GM12878 (cell line): ENCODE measurements at regions not wholly inside any gene's neighbourhood (a gene's known extent, or its start where the extent isn't known, plus 50 kb on each side); places are given as distances from the start of the nearest gene placed in this dataset.

ENCODE experiments used
- ATAC-seq: fragments of 200-7000 bp; cut with Tn5 transposase; 3 replicates; pipeline ENCODE4 v1.9.1; 2020; ENCODE audit warnings: mild to moderate bottlenecking, moderate library complexity
- BruUV-seq: library from RNA; stranded (reverse); fragments of 400-500 nt; replicated peaks from 2 replicates; lab custom pipeline; 2021; lab: Mats Ljungman, UMichigan
- CTCF ChIA-PET: fragments of 300-600 bp; sonication (Branson Sonifier 250); formaldehyde crosslinking; extraction: SDS; loops from one replicate; lab custom pipeline; 2021; ENCODE audit warnings: inconsistent platforms; lab: Yijun Ruan, JAX
- POLR2A ChIA-PET: fragments of 350-600 bp; formaldehyde crosslinking; extraction: SDS; loops from one replicate; lab custom pipeline; 2021; ENCODE audit warnings: inconsistent platforms; lab: Charles Lee
- RAD21 ChIA-PET: fragments of 300-600 bp; sonication (Branson Sonifier 250); formaldehyde crosslinking; loops from one replicate; lab custom pipeline; 2023; ENCODE audit warnings: antibody characterized with exemption; ENCODE audit not compliant: unreplicated experiment; lab: Charles Lee
- SMC1A ChIA-PET: fragments of 300-600 bp; sonication (Branson Sonifier 250); formaldehyde crosslinking; loops from one replicate; lab custom pipeline; 2023; ENCODE audit not compliant: unreplicated experiment, uncharacterized antibody; lab: Charles Lee
- DNase-seq: peaks from one replicate; pipeline ENCODE4 v3.0.0-alpha.2; 2011; ENCODE audit warnings: low read depth, low spot score
- FAIRE-seq: peaks from 3 replicates; lab custom pipeline; 2011; peaks lifted over from hg19 to GRCh38; lab: Jason Lieb, UNC
- H2AFZ ChIP-seq: 2 replicates; pipeline ENCODE4 v1.6.0; 2011; ENCODE audit warnings: low read depth, low read length, control low read depth; ENCODE audit not compliant: control insufficient read depth
- H3K27ac ChIP-seq: 2 replicates; pipeline ENCODE4 v1.5.1; 2011; ENCODE audit warnings: control low read depth; ENCODE audit not compliant: control insufficient read depth, insufficient read depth
- H3K27me3 ChIP-seq, 2 experiments: replicated peaks in 1 of 2; 2 replicates each; pipeline versions ENCODE4 v1.6.0 to v1.6.1; 2011; ENCODE audit warnings: low read length in 1 of 2; ENCODE audit not compliant: control insufficient read depth in 2 of 2, insufficient read depth in 2 of 2
- H3K36me3 ChIP-seq, 2 experiments: 2 replicates each; pipeline ENCODE4 v1.5.1; 2011; ENCODE audit warnings: low read length in 1 of 2; ENCODE audit not compliant: control insufficient read depth in 2 of 2, insufficient read depth in 2 of 2
- H3K4me1 ChIP-seq: 2 replicates; pipeline ENCODE4 v1.6.1; 2011; ENCODE audit warnings: mild to moderate bottlenecking, low read length, moderate library complexity, mixed read lengths; ENCODE audit not compliant: control insufficient read depth, insufficient read depth
- H3K4me2 ChIP-seq: 2 replicates; pipeline ENCODE4 v1.6.0; 2011; ENCODE audit warnings: control low read depth; ENCODE audit not compliant: control insufficient read depth, insufficient read depth
- H3K4me3 ChIP-seq: fragments of 200-600 bp; sonication (generic); 2 replicates; pipeline ENCODE4 v1.5.1; 2016
- H3K79me2 ChIP-seq: 2 replicates; pipeline ENCODE4 v1.6.0; 2011; ENCODE audit warnings: low read length; ENCODE audit not compliant: control insufficient read depth, insufficient read depth
- H3K9ac ChIP-seq: 2 replicates; pipeline ENCODE4 v1.8.0; 2011; ENCODE audit warnings: low read length, control low read depth, mixed read lengths; ENCODE audit not compliant: control insufficient read depth, insufficient read depth
- H3K9me3 ChIP-seq: replicated peaks from 3 replicates; pipeline ENCODE4 v1.5.1; 2011; ENCODE audit warnings: mild to moderate bottlenecking, low read length; ENCODE audit not compliant: control insufficient read depth, insufficient read depth
- H4K20me1 ChIP-seq: 2 replicates; pipeline ENCODE4 v1.6.0; 2011; ENCODE audit not compliant: control insufficient read depth, insufficient read depth
- BRCA1 ChIP-seq: IDR thresholded peaks from 2 replicates; pipeline ENCODE4 v1.6.1; 2011; ENCODE audit warnings: low read depth, low read length, improper control_type of control experiment
- CHD1 ChIP-seq: IDR thresholded peaks from 2 replicates; pipeline ENCODE4 v1.6.1; 2012; ENCODE audit warnings: low read depth, low read length, improper control_type of control experiment
- EP300 ChIP-seq, 2 experiments: fragments of 150-350 bp in 1 of 2; IDR thresholded peaks; 2 replicates each; pipeline ENCODE4 v1.6.1; 2011 to 2012; ENCODE audit warnings: low read depth in 2 of 2, low read length in 2 of 2, borderline replicate concordance in 1 of 2, improper control_type of control experiment in 1 of 2, inconsistent platforms in 1 of 2; ENCODE audit not compliant: control insufficient read depth in 1 of 2
- ESRRA ChIP-seq: IDR thresholded peaks from 2 replicates; pipeline ENCODE4 v1.6.1; 2012; ENCODE audit warnings: mild to moderate bottlenecking, low read length, improper control_type of control experiment
- EZH2 ChIP-seq: IDR thresholded peaks from 2 replicates; pipeline ENCODE4 v1.6.1; 2012; ENCODE audit warnings: low read depth, mild to moderate bottlenecking, control low read depth, inconsistent platforms, low read length, borderline replicate concordance; ENCODE audit not compliant: control insufficient read depth
- HDGF ChIP-seq: fragments of 450-650 bp; IDR thresholded peaks from 2 replicates; pipeline ENCODE4 v1.6.1; 2016; ENCODE audit warnings: antibody characterized with exemption
- MEF2A ChIP-seq: IDR thresholded peaks from 2 replicates; pipeline ENCODE4 v1.6.1; 2011; ENCODE audit warnings: low read depth, mild to moderate bottlenecking, low read length, moderate library complexity; ENCODE audit not compliant: insufficient read depth
- POLR2A ChIP-seq: IDR thresholded peaks from 2 replicates; pipeline ENCODE4 v1.6.1; 2011; ENCODE audit warnings: low read depth, mild to moderate bottlenecking, low read length
- RAD51 ChIP-seq: fragments of 450-650 bp; IDR thresholded peaks from 2 replicates; pipeline ENCODE4 v1.6.1; 2016; ENCODE audit warnings: moderate library complexity, mild to moderate bottlenecking, inconsistent platforms
- STAT1 ChIP-seq: fragments of 450-650 bp; conservative IDR thresholded peaks from 2 replicates; pipeline ENCODE4 v1.6.1; 2014; ENCODE audit warnings: antibody characterized with exemption, mild to moderate bottlenecking
- TAF1 ChIP-seq: IDR thresholded peaks from 2 replicates; pipeline ENCODE4 v1.6.1; 2011; ENCODE audit warnings: mild to moderate bottlenecking, low read depth, low read length, borderline replicate concordance
- TARDBP ChIP-seq: IDR thresholded peaks from 2 replicates; pipeline ENCODE4 v1.6.1; 2016; ENCODE audit warnings: borderline replicate concordance
- TBL1XR1 ChIP-seq: IDR thresholded peaks from 2 replicates; pipeline ENCODE4 v1.6.1; 2012; ENCODE audit warnings: low read depth, low read length, improper control_type of control experiment
- ZNF207 ChIP-seq: fragments of 450-650 bp; IDR thresholded peaks from 2 replicates; pipeline ENCODE4 v1.6.1; 2014; ENCODE audit warnings: antibody characterized with exemption, mild to moderate bottlenecking, borderline replicate concordance
- ZNF384 ChIP-seq: IDR thresholded peaks from 2 replicates; pipeline ENCODE4 v1.6.1; 2012; ENCODE audit warnings: low read depth, mild to moderate bottlenecking, low read length, improper control_type of control experiment, borderline replicate concordance
- ZSCAN29 ChIP-seq: fragments of 450-650 bp; IDR thresholded peaks from 2 replicates; pipeline ENCODE4 v1.6.1; 2017; ENCODE audit warnings: mild to moderate bottlenecking, moderate library complexity
- WGBS: methylation state at CpG from one replicate; pipeline ENCODE4 v1.1.6; 2016; ENCODE audit warnings: low lambda C conversion rate; ENCODE audit not compliant: insufficient replicate concordance, insufficient coverage; ENCODE audit errors: missing lambda C conversion rate; 5-methylcytosine and 5-hydroxymethylcytosine counted together
- in situ Hi-C: fragments of 300-500 bp; cut with MboI; formaldehyde crosslinking; loops from 9 replicates; pipeline ENCODE4 v1.14.3; 2018; ENCODE audit warnings: mixed read lengths
- intact Hi-C: fragments of 100-400 bp; cut with micrococcal nuclease; formaldehyde crosslinking; loops from one replicate; pipeline ENCODE4 v1.14.2; 2022; ENCODE audit not compliant: unreplicated experiment
- TF ChIP-seq, protein P1 (sequence below): IDR thresholded peaks from 2 replicates; pipeline ENCODE4 v1.6.1; 2012; ENCODE audit warnings: low read depth, low read length, improper control_type of control experiment
- TF ChIP-seq, protein P2 (sequence below): IDR thresholded peaks from 2 replicates; pipeline ENCODE4 v1.6.1; 2011; ENCODE audit warnings: low read depth, mild to moderate bottlenecking, low read length, moderate library complexity, borderline replicate concordance; ENCODE audit errors: extremely low read depth

DNA sequence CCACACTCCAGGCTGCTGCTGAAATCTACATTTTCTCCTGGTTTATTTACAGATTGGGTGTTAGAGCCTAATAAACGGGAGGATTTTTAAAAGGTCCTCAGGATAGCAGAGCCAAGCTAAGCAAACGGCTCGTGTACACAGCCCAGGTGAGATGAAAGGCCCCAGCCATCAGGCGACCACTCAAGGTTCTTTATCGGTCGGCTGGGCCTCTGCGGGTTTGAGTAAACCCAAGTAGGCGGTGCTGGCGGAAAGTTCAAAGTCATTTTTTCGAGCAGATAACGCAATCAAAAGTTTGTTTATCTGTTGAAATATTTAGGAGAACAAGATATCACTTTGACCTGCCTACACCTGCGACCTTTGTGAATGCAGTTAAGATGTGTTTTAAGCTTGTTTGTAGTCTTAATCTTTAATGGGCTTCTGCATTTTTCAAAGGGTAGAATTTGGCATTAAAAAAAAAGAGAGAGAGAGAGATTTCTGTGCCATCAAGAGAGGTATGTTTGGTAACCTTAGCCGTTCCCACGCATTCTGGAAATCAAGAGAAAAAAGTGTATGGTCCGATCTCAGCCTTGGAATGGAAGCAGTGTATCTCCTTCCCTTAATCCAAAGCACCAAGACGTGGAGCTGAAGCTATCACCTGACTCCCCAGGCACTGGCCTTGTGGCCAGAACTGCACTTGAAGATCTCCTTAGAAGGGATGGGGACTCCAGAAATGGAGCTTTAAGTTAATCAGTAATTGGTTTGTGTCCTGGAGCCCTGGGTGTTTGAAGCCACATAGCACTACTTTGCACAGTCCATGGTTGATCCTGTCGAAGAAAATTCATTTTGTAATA lies 301.7 kb upstream of the IRX5 start:
- Histone ChIP-seq H3K9ac (no peak overlapping the region), H3K9me3 (no peaks in the 10 kb centered on the region), H3K4me1 (no peaks in the 10 kb centered on the region), H2AFZ (no peak overlapping the region), H3K4me2 (no peak overlapping the region), H3K79me2 (no peaks in the 10 kb centered on the region), H3K4me3 (no peak overlapping the region), H3K27me3 (no peaks in the 10 kb centered on the region), H3K27ac (no peak overlapping the region), H4K20me1 (no peaks in the 10 kb centered on the region), H3K36me3 (no peaks in the 10 kb centered on the region)
- POLR2A ChIA-PET: interaction anchor here (0.6 kb wide), 1 partner anchor 711 kb away, joined by 3 read pairs; no protein-coding TSS in a partner anchor
- no peak for ATAC-seq
- no TSS peak for BruUV-seq
- no peak for DNase-seq
- TF ChIP-seq ESRRA (no peak), EP300 (IDR thresholded peaks at IDR 0.05; ENCODE audit: borderline replicate concordance in 1 of 2, control insufficient read depth in 1 of 2, low read depth in 2 of 2, low read length in 2 of 2) (no peak), TARDBP (no peak), ZSCAN29 (no peak), EZH2 (no peak), ZNF384 (no peak), BRCA1 (no peak), ZNF207 (no peak), RAD51 (no peak), POLR2A (no peak), STAT1 (no peak), CHD1 (no peak), MEF2A (no peak), TAF1 (no peak), TBL1XR1 (no peak), HDGF (no peak)
- TF ChIP-seq, protein P1, sequence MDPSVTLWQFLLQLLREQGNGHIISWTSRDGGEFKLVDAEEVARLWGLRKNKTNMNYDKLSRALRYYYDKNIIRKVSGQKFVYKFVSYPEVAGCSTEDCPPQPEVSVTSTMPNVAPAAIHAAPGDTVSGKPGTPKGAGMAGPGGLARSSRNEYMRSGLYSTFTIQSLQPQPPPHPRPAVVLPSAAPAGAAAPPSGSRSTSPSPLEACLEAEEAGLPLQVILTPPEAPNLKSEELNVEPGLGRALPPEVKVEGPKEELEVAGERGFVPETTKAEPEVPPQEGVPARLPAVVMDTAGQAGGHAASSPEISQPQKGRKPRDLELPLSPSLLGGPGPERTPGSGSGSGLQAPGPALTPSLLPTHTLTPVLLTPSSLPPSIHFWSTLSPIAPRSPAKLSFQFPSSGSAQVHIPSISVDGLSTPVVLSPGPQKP: no peak
- TF ChIP-seq, protein P2, sequence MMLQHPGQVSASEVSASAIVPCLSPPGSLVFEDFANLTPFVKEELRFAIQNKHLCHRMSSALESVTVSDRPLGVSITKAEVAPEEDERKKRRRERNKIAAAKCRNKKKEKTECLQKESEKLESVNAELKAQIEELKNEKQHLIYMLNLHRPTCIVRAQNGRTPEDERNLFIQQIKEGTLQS: no peak
- in situ Hi-C loops (no loop called here), intact Hi-C loops (no loop called here)
- CTCF ChIA-PET: no interaction called here
- SMC1A ChIA-PET: no interaction called here
- WGBS: 51% methylated on average over 17 of the region's 17 CpGs
- FAIRE-seq: no peak
- RAD21 ChIA-PET: no interaction called here
